GM13977 (cell line): ENCODE measurements at regions not wholly inside any gene's neighbourhood (a gene's known extent, or its start where the extent isn't known, plus 50 kb on each side); places are given as distances from the start of the nearest gene placed in this dataset.

Source experiments
- DNase-seq: peaks from one replicate; pipeline ENCODE4 v3.0.0; 2012; ENCODE audit warnings: low spot score
- in situ Hi-C: fragments of 300-500 bp; cut with MboI; formaldehyde crosslinking; loops from one replicate; pipeline ENCODE4 v1.12.0; 2022; ENCODE audit warnings: low sequenced_read_pairs, low pct_unique_long_range_greater_than_20kb, mixed read lengths, inconsistent platforms; ENCODE audit not compliant: unreplicated experiment
- TF ChIP-seq, protein P1 (sequence below): IDR thresholded peaks from 2 replicates; pipeline ENCODE4 v1.5.1; 2012; ENCODE audit warnings: mild to moderate bottlenecking, control low read depth; ENCODE audit not compliant: insufficient read depth; ENCODE audit errors: extremely low read depth, missing control alignments

DNA sequence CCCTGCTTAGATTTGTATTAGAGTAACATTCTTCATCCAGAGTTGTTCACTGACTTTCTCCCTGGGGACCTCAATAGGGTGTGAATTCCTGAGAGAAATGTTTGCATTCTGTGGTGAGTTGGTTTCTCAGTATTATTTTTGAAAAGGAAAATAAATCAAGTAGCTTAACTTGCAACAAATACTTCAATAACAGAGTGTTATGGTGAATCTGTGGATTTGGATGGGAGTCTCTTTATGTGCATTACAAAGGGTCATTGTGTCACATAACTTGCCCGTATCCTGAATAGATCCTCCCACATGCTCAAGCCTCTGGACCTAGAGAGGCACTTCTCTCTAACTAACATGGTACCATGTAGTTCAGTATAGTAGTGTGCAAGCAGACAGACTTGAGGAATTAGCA lies 68.4 kb upstream of the IPO9 start:
- DNase-seq: no peak

DNA sequence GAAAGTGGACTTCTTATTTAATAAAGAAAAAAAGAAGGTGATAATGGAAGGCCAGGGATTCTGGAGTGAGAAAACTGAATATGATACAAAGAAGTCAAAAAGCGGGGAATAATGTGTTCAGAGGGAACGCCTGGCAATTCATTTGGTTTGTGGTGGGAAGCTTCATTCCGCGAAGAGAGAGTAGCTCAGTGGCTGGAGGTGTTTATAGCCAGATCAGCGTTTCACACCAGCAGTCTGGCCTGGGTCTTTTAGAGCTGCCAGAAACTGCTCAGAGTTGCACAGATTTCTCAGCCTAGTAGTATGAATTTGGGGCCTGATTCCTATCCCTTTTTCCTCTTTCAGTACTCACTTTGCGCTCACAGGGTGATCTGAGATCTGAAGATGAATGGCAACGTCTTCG lies 67.8 kb upstream of the IPO9 start:
- TF ChIP-seq, protein P1, sequence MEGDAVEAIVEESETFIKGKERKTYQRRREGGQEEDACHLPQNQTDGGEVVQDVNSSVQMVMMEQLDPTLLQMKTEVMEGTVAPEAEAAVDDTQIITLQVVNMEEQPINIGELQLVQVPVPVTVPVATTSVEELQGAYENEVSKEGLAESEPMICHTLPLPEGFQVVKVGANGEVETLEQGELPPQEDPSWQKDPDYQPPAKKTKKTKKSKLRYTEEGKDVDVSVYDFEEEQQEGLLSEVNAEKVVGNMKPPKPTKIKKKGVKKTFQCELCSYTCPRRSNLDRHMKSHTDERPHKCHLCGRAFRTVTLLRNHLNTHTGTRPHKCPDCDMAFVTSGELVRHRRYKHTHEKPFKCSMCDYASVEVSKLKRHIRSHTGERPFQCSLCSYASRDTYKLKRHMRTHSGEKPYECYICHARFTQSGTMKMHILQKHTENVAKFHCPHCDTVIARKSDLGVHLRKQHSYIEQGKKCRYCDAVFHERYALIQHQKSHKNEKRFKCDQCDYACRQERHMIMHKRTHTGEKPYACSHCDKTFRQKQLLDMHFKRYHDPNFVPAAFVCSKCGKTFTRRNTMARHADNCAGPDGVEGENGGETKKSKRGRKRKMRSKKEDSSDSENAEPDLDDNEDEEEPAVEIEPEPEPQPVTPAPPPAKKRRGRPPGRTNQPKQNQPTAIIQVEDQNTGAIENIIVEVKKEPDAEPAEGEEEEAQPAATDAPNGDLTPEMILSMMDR: no peak
- no peak for DNase-seq
- in situ Hi-C loops: no loop called here

More for the DNA sequence above, 68.4 kb upstream of the IPO9 start:
- TF ChIP-seq, protein P1: no peak
- in situ Hi-C loops: no loop called here

DNA sequence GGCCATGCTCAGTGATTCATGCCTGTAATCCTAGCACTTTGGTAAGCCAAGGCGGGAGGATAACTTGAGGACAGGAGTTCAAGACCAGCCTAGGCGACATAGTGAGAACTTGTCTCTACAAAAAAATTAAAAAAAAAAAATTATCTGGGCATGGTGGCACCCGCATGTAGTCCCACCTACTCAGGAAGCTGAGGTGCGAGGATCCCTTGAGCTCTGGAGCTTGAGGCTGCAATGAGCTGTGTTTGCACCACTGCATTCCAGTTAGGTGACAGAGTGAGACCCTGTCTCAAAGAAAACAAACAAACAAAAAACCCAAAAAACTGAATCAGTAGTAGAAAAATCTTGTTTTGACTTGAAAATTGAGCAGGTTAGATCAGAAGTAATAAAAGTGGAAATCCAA lies 67.1 kb upstream of the IPO9 start:
- TF ChIP-seq, protein P1: no peak
- in situ Hi-C loops: no loop called here
- no peak for DNase-seq

DNA sequence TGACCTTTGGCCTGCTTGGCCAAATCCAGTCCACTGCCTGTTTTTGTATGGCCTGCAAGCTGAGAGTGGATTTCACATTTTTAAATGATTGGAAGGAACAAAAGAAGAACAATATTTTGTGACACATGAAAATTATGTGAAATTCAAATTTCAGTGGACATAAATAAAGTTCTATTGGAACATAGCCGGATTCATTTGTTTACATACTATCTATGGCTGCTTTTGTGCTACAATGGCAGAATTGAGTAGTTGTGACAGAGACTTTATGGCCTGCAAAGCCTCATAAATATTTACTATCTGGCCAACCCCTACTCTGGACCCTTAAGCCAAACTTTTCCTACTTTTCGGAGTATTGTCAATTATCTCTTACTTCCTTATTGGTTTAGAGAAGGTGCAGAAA lies 66.6 kb upstream of the IPO9 start:
- DNase-seq: no peak
- in situ Hi-C loops: no loop called here
- TF ChIP-seq, protein P1: no peak

DNA sequence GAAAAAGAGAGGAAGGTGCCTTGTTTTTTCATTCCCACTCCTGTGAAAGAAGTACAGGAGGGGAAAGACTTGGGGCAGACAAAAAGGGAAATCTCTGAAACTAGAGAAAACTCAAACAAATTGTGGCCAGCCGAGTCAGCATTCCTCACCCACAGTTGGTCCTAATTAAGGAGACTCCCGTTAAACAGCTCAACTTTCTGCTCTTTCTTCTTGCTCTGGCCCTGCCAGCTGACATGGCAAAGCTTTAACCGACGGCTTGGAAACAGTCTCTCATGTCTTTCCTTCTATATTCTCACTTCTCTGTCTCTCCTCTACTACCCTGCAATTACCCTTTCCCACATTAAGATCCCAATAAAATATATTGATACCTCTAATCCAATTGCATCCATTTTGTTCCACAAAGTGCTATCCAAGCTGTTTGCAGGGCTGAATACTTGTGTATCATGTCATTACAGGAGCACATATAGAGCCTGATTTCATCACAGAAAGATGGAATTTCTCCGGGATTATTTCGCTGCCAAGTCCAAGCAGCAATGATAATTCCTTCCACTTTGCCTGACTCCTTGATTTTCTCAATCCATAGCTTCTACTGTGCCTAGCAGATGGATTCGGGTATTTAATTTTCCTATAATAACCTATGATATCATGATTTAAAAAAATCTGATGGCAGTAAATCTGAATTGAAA lies 65.4 kb upstream of the IPO9 start:
- in situ Hi-C loops: no loop called here

DNA sequence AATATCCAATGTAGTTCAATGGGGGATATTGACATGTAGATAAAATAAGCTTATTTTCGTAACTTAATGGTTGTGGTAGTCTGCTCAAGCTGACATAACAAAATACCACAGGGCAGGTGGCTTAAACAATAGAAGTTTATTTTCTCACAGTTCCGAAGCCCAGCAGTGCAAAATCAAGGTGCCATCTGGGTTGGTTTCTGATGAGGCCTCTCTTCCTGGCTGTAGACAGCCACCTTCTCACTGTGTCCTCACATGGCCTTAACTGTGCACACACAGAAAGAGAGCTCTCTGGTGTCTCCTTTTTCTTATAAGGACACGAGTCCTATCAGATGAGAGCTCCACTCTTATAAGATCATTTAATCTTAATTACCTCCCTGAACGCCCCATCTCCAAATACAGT lies 64.8 kb upstream of the IPO9 start:
- TF ChIP-seq, protein P1: no peak
- no peak for DNase-seq
- in situ Hi-C loops: no loop called here

More for the DNA sequence above, 65.4 kb upstream of the IPO9 start:
- no peak for DNase-seq
- TF ChIP-seq, protein P1: no peak
